ENCODE measurements at regions not wholly inside any gene's neighbourhood (a gene's known extent, or its start where the extent isn't known, plus 50 kb on each side); places are given as distances from the start of the nearest gene placed in this dataset.

- no peak for DNase-seq
These were observed 56.2 kb upstream of the ELAC2 start for GRCh38 chr17:13074026-13074425.

- no peak for DNase-seq
These were observed 55.2 kb upstream of the ELAC2 start for GRCh38 chr17:13073018-13073417.

- no peak for DNase-seq
These were observed 52.9 kb upstream of the ELAC2 start for GRCh38 chr17:13070732-13071131.

- no peak for DNase-seq
These were observed 49.9 kb upstream of the ELAC2 start for GRCh38 chr17:13067629-13068303.
